Liver (tissue), 3 donors: ENCODE measurements at regions not wholly inside any gene's neighbourhood (a gene's known extent, or its start where the extent isn't known, plus 50 kb on each side); places are given as distances from the start of the nearest gene placed in this dataset.

Source experiments
- EGR1 ChIP-seq, 2 donors: IDR thresholded peaks; 2 replicates each; pipeline ENCODE4 v1.6.1; 2016 to 2018; ENCODE audit warnings: antibody characterized with exemption in 2 of 2, low read depth in 2 of 2
- TAF1 ChIP-seq: conservative IDR thresholded peaks from 2 replicates; pipeline ENCODE4 v1.6.1; 2016; ENCODE audit warnings: antibody characterized with exemption, mild to moderate bottlenecking
- TF ChIP-seq, protein P1 (sequence below): fragments of 150-350 bp; IDR thresholded peaks from 2 replicates; pipeline ENCODE4 v1.5.1; 2017; ENCODE audit warnings: improper control_type of control experiment, low read depth, low read length; ENCODE audit not compliant: missing input control
- TF ChIP-seq, protein P2 (sequence below): IDR thresholded peaks from 2 replicates; pipeline ENCODE4 v1.6.1; 2016; ENCODE audit warnings: antibody characterized with exemption, mild to moderate bottlenecking
- donor health status: healthy.
- donor health status: healthy.

DNA sequence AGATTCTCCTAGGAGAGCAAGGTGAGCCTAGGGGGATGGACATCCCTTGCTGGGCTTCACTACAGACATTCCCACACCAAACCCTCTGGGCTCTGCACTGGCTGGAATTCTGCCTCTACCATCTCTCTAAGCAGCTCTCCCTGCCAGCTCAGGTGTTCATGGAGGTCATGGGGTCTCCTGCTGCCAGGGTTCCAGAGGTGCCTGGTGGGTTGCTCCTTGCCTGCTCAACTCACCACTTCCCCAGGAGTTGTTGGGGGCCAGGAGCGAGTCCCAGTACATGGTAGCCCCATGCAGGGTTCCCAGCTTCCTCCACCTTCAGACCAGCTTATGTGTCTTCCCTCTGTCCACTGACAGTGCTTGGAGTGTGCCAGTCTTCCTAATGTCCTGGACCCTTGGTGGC lies 167.8 kb upstream of the PAQR3 start:
- TF ChIP-seq, protein P1, sequence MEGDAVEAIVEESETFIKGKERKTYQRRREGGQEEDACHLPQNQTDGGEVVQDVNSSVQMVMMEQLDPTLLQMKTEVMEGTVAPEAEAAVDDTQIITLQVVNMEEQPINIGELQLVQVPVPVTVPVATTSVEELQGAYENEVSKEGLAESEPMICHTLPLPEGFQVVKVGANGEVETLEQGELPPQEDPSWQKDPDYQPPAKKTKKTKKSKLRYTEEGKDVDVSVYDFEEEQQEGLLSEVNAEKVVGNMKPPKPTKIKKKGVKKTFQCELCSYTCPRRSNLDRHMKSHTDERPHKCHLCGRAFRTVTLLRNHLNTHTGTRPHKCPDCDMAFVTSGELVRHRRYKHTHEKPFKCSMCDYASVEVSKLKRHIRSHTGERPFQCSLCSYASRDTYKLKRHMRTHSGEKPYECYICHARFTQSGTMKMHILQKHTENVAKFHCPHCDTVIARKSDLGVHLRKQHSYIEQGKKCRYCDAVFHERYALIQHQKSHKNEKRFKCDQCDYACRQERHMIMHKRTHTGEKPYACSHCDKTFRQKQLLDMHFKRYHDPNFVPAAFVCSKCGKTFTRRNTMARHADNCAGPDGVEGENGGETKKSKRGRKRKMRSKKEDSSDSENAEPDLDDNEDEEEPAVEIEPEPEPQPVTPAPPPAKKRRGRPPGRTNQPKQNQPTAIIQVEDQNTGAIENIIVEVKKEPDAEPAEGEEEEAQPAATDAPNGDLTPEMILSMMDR = no peak
- TF ChIP-seq, protein P2, sequence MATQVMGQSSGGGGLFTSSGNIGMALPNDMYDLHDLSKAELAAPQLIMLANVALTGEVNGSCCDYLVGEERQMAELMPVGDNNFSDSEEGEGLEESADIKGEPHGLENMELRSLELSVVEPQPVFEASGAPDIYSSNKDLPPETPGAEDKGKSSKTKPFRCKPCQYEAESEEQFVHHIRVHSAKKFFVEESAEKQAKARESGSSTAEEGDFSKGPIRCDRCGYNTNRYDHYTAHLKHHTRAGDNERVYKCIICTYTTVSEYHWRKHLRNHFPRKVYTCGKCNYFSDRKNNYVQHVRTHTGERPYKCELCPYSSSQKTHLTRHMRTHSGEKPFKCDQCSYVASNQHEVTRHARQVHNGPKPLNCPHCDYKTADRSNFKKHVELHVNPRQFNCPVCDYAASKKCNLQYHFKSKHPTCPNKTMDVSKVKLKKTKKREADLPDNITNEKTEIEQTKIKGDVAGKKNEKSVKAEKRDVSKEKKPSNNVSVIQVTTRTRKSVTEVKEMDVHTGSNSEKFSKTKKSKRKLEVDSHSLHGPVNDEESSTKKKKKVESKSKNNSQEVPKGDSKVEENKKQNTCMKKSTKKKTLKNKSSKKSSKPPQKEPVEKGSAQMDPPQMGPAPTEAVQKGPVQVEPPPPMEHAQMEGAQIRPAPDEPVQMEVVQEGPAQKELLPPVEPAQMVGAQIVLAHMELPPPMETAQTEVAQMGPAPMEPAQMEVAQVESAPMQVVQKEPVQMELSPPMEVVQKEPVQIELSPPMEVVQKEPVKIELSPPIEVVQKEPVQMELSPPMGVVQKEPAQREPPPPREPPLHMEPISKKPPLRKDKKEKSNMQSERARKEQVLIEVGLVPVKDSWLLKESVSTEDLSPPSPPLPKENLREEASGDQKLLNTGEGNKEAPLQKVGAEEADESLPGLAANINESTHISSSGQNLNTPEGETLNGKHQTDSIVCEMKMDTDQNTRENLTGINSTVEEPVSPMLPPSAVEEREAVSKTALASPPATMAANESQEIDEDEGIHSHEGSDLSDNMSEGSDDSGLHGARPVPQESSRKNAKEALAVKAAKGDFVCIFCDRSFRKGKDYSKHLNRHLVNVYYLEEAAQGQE = no peak
- TF ChIP-seq TAF1 (no peak), EGR1 (IDR thresholded peaks at IDR 0.05; ENCODE audit: low read depth in 2 of 2) (no peak)
